Dedifferentiated amniotic fluid mesenchymal stem cell (primary cell): ENCODE measurements at regions not wholly inside any gene's neighbourhood (a gene's known extent, or its start where the extent isn't known, plus 50 kb on each side); places are given as distances from the start of the nearest gene placed in this dataset.
"Not testable (repeated sequence)": the region's sequence is repeated elsewhere in the genome, so short reads cannot be mapped to it uniquely, and the experiment has no call there.

Experiments used
- DNase-seq: peaks from one replicate; pipeline ENCODE4 v3.0.0-alpha.2; 2016; ENCODE audit errors: extremely low spot score

DNA sequence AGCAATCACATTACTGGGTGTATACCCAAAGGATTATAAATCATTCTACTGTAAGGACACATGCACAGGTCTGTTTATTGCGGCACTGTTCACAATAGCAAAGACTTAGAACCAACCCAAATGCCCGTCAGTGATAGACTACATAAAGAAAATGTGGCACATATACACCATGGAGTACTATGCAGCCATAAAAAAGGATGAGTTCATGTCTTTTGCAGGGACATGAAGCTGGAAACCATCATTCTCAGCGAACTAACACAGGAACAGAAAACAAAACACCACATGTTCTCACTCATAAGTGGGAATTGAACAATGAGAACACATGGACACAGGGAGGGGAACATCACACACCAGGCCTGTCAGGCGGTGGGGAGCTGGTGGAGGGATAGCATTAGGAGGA is 313.9 kb upstream of the NCKAP5 start:
- DNase-seq = not testable (repeated sequence)

DNA sequence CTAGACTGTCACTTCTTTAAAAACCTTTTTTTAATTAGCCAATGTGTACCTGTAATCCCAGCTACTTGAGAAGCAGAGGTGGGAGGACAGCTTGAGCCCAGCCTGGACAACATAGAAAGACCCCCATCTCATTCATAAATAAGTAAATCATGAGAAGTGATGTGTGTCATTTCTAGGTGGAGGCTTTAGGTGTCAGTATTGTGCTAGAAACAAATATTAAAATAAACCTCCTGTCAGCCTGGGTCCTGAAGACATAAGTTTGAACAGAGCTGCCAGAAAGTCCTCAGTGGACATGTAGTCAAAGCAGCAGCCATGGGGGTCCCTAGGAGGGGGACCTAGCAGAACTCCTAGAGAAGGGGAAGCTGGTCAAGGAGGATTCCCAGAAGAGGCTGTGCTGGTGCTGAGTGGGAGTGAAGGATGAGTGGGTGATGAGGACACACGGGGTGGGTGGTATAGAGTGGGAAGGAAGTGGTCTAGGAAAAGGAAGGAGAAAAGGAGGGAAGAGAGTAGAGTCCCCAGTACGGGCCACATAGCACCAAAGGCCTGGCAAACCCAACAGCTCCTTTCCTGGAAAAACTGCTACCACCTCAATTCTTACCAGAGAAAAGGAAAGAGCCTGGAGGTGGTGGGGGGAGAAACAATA is 316.6 kb upstream of the NCKAP5 start:
- peak; percentile 38 for DNase-seq

DNA sequence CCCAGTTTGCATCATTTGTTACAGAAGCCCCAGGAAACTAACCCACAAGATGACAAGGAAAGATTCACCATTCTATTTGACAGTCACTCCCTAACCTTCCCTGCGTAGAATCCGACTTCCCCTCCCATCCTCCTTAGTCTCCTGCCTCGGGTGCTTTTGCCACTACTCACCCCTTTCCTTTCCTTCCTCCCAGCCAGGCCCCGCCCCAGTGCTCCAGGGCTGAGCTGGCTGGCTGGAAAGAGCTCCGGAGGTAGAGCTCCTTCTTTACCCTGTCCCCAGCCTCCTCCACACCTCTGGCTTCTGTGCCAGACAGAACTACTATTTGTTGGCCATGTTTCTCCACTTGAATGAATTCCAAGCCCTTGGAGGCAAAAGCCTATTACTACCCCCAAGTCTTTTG is 317.6 kb upstream of the NCKAP5 start:
- DNase-seq = no peak

DNA sequence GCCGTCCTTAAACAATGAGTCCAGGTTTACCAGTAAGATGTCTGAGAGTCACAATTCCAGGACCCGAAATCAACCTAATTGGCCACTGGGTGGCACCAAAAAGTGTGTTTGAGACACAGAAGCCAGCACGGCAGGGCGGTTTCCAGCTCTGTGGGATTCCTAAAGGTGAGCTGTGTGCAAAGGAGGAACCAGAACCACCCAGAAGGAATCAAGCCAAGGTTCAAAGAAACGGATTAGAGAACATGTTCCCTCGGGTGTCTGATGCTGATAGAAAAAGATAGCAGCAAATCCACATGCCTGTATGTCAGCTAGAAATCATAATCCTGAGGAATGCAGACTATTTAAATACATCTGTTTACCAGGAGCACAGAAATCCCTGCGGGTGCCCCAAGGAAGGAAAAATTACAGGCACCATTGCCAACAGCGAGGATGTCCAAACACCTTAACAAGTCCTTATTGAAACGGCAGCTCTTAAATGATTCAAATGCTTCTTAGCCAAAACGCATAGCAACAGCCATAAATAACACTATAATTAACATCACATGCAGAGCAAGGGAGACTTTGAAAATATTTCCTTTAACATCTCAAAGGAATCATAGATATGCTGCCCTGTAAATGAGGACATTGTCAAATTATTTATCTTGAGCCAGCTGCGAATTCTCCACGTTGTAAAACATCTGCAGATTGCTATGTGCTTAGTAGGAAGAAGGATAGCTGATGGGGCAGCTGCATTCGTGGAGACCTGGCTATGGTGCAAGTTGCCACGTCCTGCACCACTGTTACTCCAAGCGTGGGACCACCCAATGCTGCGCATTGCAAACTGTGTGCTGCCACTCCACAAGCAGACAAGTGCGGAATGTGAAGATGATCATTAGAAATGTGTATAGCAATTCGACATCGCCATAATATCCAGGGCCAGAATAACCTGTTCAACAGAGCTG is 318.7 kb upstream of the NCKAP5 start:
- DNase-seq = peak; percentile 80

DNA sequence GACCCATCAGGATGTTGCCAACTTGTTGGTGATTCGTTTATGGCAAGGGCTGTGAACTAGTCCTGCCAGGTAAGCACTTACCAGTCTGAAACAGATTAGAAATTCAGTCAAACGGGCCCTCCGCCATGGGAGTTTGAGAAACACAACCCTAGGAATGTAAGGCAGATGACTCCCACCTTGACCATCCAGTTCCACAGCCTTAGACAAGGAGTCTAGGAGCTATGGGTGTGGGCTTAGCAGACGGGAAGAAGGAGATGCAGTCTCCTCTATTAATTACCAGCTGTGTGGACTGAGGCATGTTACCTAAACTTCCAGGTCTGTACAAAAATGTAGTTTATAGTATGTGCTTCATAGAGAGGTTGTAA is 319.4 kb upstream of the NCKAP5 start:
- no peak for DNase-seq

DNA sequence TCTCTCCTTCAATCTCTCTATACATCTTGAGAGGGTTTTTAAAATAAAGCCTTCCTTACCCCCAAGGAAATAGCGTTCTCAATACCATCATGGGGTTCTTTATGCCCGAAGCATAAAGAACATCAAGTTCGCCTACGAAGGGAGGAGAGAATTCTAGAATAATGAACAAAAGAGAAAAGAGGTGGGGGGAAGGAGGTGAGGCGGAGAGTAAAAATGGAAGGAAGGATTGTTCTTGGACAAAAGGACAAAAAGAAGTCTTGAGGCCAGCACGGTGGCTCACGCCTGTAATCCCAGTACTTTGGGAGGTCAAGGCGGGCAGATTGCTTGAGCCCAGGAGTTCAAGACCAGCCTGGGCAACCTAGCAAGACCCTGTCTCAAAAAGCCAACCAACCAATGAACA is 319.8 kb upstream of the NCKAP5 start:
- DNase-seq = no peak

DNA sequence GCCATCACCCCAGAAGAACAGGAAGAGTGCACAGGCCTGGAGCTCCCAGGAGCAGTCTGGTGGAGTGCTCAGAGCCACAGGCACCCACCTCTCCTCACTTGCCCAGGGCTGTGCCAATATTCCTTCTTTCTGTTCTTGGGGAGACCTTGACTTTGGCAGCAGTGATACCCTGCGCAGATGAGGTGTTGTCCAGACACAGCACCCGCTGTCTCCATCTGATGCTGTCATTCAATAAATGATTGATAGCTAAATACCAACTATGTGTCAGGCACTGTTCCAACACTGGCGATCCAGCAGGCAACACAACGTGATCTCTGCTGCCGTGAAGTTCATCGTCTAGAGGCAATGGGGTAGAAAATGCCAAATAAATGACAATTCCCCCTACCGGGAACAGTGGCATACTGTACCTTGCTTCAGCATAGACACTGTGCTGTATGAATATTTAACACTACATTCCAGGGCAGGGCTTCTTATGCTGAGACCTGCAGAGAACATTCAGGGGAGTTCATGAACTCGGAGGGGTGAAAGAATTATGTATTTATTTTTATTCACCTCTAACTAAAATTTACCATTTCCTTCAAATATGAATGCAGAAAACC is 320.5 kb upstream of the NCKAP5 start:
- DNase-seq = no peak

DNA sequence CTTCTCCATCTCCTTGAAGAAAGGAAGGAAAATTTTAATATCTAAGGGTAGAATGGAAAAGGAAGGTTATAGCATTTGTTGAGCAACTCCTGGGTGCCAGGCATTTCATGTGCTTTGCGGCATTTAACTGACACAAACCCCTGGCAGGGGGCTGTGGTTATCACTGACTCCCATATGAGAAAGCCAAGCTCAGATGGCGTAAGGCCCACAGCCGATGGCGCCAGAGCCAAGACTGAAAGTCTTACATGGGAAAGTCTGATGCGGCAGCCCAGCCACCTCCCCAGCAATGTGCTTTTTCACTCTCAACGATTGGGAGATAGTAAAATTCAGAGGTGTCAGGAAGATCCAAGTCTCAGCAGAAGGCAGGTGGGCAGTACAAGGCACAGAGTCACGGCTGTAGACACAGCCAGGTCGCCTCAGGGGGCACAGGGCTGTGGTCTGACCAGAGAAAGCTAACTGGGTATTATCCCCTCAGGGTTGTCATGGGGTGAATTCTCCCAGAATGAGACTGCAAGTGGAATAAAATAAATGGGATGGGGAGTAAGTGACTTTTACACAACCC is 324.2 kb upstream of the NCKAP5 start:
- DNase-seq = no peak

DNA sequence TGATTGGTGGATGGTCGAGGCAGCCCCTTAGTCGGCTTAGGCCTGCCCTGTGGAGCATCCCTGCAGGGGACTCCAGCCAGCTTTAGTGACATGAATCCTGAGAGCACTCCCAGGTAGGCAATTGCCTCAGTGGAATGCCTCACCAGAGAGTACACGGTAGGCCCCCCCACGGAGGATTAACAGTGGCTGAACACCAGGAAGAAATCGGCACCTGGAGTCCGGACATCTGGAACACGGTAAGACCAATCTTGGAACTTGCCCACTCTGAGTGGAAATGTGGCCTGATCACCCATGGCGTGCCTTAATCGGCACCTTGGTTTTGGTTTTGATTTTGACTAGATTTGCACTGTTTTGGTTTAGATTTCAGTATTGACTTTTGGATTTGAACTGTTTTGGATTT is 326.2 kb upstream of the NCKAP5 start:
- no peak for DNase-seq

DNA sequence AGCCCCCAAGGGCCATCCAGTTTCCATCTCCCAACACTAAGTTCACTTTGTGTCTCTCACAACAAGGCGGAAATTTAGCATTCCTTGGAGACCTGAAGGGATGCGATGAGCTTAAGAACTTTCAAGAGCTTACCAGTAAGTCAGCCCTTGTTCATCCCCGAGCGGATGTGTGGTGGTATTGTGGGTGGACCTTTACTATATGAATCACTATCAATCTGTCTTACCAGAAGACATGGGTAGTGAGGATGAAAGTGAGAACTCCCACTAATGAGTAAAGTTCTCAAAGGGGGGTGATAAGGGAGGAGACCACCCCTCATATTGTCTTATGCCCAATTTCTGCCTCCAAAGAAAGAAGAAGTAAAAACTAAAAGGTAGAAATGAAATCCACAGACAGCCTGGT is 329.6 kb upstream of the NCKAP5 start:
- not testable (repeated sequence) for DNase-seq

DNA sequence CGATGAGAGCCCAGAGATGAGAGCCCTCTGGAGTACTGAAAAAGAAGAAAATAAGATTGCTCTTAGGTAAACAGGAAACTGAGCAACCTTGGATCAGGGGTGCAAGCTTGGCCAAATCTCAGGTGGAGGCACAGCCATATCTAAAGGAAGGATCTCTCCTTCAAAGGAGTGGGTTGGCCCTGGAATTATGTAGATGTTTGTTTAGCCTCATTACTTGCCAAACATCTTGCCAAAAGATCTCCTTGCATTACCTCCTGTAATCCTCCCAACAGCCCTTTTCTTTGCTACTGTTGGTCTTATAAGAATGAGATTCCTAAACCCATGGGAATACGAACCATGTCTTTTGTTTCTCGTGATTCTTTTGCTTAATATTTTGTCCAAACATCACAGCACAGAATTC is 332.6 kb upstream of the NCKAP5 start:
- DNase-seq = no peak

DNA sequence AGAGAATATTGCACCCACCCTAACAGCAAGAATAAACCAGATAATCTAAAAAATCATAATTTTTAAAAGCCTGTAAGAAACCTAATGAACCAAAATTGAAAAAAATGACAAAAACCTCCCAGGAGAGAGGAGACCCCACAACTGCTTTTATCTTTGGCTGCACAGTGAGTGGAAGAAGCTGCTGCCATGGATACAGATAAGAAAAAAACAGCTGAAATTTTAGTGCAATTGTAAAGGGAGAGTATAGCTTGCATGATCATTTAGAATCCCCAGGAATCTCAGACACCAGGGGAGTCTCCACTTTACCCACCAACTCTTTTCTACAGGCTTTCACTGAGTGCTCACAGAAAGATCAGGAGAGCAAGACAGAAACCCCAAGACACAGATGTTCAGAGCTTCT is 338.1 kb upstream of the NCKAP5 start:
- no peak for DNase-seq

DNA sequence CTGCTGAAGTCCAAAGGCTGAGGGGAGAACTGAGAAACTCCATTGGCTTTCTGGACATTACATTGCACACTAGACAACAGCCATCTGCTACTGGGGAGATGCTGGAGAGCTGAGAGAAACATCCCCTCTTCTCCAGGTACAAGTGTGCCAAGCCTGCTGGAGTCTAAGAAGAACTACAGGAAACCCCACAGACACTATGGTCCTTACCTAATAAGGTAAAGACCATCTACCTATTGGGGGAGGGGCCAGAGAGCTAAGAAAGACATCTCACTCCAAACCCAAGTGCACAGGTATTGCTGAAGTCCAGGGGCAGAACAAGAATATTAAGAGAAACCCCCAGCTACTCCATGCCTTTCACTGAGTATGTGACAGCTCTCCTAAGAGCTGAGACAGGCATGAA is 338.7 kb upstream of the NCKAP5 start:
- no peak for DNase-seq

DNA sequence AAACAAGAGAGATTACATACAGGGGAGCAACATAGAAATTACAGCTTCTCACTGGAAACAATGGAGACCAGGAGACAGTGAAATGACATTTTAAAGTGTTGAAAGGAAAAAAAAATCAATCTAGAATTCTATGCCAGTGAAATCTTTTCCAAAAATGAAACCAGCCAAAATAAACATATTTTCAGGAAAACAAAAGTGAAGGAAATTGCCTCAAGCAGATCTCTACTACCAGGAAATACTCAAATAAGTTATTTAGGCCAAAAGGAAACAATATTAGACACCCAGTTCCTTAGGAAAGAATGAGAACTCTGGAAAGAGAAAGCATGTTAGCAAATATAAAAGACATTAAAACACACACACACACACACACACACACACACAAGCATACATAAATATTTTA is 339.9 kb upstream of the NCKAP5 start:
- no peak for DNase-seq

DNA sequence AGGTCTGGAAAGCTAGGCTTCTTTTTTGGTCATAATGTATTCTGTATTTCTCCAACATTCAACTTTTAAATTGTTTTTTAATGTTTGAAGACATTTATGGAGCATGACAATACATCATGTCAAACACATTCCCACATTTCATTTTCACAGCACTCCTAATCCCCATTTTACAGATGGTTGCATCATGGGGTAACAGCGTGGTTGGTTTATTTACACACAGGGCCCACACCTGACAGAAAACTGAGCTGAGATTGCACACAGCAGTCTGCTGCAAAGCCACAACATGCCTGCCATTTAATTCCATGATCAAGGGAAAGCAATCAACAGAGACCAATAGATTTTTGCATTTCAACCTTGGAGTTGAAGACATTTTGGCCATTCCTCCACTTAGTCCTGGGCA is 335.7 kb upstream of the MGAT5 start:
- DNase-seq = peak; percentile 31

DNA sequence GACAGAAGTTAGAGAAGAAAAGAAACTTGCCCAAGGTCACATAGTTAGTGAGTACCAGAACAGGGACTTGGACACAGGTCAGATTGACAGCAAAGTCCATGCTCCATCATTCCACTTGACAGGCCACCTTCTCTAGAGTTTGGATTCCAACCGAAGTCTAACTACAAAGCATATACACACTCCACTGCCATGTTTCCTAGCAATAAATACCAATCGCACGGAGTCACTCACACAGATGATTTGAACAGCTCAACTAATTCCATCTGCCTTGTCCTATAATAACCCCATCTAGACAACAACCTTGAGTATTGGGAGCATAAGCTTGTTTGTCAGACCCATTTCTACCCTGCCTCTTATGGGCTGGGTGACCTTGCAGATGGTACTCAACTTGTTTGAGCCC is 334.6 kb upstream of the MGAT5 start:
- no peak for DNase-seq

DNA sequence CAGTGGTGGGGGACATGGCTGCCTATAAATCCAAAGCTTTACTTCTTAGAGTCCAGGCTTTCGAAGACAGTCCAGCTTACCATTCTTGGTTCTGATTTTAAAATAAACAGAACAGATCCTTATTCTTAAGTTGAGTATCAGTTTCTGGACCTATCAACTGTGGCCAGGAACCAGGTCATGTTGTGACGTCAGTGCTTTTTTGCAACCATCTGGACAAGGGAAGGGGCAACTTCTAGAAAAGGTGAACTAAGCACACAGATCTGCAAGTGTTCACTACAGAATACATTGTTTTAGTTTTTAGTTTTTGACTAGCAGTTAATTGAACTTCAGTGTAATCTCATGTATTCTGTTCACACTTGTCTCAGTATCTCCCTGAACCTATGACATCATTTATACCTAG is 326.0 kb upstream of the MGAT5 start:
- DNase-seq = no peak

DNA sequence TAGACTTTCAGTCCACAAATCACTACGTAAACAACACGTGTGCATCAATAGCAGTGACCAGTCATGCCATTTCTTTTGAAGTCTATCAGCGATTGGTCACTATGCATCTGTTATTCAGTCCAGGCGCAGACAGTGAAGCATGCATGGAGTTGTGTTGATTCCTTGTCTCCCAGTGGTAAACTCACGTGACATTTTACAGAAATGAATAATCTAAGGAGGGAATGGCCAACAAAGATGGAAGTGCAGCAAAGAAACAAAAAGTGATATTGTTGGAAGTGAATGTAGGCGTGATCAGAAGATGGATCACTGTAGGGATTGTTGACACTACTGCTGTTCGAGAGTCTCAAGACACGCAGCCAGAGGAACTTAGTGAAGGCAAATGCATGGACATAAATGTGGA is 317.8 kb upstream of the MGAT5 start:
- no peak for DNase-seq

DNA sequence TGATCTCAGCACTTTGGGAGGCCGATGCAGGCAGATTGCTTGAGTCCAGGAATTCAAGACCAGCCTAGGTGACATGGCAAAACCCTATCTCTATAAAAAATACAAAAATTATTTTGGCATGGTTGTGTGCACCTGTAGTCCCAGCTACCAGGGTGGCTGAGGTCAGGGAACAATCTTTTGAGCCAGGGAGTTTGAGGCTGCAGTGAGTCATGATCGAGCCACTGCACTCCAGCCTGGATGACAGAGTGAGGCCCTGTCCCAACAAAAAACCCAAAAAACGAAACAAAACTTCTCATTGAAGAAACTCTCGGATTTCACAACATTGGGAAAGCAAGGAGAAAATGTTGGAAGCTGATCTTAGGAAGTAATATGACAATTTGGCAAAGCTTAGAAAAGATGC is 317.3 kb upstream of the MGAT5 start:
- no peak for DNase-seq

DNA sequence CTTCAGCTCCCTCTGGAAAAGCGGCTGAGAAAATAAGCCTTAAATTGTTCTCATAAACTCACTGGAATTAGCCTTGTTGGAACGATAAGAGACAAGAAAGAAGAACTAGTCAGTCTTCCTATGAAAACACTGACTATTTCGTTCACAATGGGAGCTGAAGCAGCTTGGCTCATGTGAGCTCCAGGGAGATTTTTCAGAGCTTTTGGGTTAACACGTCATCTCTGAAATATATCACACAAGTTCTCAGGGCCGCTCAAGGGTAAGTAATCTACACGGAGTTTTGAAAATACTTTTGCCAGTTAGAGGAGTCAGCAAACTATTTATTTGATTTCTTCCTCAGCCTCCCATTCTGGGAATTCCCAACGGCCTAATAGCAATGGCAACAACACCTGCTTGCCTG is 316.2 kb upstream of the MGAT5 start:
- DNase-seq = peak; percentile 26

DNA sequence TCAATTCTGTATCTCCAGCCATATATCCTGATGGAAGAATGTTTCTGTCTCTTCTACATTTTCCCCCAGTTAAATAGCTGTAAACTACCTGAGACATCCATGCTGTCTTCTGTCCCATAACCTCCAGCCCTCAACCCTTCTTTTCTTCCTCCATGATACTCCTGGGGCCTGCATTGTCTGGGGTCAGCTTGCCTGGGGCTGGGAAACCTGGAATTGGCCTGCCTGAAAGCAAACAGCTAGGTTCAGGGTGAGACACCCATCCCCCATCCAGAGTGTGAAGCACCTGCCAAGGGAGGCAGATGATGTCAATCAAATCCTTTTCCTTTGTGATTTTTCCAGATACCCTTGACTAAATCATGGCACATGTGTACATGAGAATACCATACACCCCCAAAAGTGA is 313.7 kb upstream of the MGAT5 start:
- no peak for DNase-seq

DNA sequence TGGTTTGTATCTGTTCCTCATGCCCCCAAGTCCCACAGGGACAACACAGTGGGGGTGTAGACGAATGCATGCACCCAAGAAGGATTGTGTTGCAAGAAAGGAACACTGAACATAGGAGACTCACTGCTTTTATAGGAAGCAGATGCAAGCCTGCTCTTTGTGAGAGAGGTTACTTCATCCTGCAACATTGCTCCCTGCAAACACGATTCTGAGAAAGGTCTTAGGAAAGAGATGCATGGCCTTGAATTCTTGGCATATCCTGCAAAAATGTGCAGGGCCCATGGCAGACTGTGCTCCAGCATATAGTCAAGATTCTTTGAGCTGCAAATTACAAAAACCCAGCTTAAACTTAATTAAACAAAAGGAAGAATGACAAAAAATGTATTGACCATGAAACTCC is 312.2 kb upstream of the MGAT5 start:
- DNase-seq = peak; percentile 25

DNA sequence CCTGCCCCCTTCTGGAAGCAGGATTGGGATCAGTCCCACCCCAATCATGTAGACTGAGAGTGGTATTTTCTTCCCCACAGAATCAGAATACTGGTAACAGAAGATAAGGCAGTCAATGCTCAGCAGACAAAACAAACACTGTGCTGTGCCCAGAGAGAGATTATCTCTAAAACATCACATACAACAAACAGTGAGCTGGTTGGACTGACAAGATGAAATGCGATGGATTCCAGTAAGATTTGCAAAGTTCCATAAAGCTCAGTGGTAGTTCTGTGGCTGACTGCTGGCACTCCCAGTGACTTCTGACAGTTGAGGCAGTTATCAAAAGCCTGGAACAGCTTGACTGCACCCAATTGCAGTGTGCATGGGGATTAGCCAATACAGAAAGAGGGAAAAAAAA is 311.5 kb upstream of the MGAT5 start:
- no peak for DNase-seq
